ENCODE measurements at regions not wholly inside any gene's neighbourhood (a gene's known extent, or its start where the extent isn't known, plus 50 kb on each side); places are given as distances from the start of the nearest gene placed in this dataset.

DNA sequence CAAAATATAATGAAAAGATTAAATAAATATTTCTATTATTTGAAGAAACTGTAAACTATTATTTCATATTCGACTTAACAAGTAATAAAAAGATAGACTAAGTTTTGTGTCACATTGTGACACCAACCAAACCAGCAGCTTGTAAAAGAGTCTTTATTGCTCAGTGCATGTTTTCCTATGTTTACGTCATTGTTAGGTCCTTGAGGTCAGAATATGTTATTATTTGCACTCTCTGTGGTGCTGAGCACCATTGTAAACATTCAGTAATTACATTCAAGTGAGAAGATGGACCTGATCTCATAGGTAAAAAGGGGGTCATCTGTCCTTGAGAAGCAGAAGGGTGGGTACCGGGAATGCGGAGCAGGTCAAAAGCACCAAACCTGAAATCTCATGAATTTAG is 1999.1 kb upstream of the CELF4 start:
- Histone ChIP-seq H3K9me3 (ENCODE audit: control insufficient read depth in 2 of 2, low read length in 2 of 2) (no peaks in the 10 kb centered on the region), H3K36me3 (ENCODE audit: control insufficient read depth in 2 of 2, insufficient read depth in 2 of 2, low read length in 2 of 2) (no peaks in the 10 kb centered on the region), H3K27ac (ENCODE audit: low read length) (no peak overlapping the region), H3K9ac (ENCODE audit: low read length in 2 of 2) (no peak overlapping the region), H3K4me3 (ENCODE audit: low read length in 2 of 2) (no peak overlapping the region), H3K4me1 (ENCODE audit: control insufficient read depth, insufficient read depth, low read length) (no peaks in the 10 kb centered on the region), H3K27me3 (ENCODE audit: control insufficient read depth in 1 of 2, insufficient read depth in 2 of 2, low read length in 2 of 2) (no peaks in the 10 kb centered on the region)

DNA sequence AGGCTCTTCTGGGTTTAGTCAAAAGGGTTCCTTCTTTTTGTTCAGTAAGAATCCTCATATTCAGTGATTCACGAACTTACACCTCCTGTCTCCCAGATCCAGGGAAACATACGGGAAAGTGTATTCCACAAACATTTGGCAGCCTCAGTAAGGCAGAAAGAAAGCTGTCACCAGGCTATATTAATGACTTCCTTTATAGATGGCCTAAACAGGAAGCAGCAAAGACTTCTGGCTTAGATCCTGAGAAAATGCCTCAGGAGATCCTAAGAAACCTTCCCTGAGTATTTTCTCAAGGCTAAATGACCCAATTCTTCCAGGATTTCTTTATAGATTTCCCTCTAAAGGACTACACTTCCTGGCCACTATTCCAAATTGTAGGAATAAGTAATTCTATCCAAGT is 1995.5 kb upstream of the CELF4 start:
- H3K4me3 ChIP-seq (ENCODE audit: low read length in 2 of 2) = no peak overlapping the region
- H3K36me3 ChIP-seq (ENCODE audit: control insufficient read depth in 2 of 2, insufficient read depth in 2 of 2, low read length in 2 of 2) = no peaks in the 10 kb centered on the region
- no peaks in the 10 kb centered on the region for H3K9me3 ChIP-seq (ENCODE audit: control insufficient read depth in 2 of 2, low read length in 2 of 2)
- no peak overlapping the region for H3K27ac ChIP-seq (ENCODE audit: low read length)
- H3K27me3 ChIP-seq (ENCODE audit: control insufficient read depth in 1 of 2, insufficient read depth in 2 of 2, low read length in 2 of 2) = no peaks in the 10 kb centered on the region
- no peaks in the 10 kb centered on the region for H3K4me1 ChIP-seq (ENCODE audit: control insufficient read depth, insufficient read depth, low read length)
- no peak overlapping the region for H3K9ac ChIP-seq (ENCODE audit: low read length in 2 of 2)

DNA sequence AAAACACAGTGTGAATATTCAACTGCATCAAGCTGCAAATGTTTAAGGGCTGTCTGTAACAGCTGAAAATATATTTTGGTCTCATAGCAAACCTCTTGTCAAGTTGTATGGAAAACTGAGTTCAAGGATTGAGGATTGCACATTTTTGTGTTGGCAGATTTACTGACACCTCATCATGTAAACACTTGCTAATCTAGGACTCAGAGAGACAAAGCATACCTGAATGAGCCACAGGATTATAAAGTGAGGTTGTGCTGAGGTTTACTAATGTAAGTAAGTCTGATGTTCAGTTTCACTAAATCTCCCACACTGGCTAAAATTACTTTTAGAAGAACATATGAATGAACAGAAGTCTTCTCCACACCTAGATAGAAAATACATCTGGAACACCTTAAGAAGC is 1993.1 kb upstream of the CELF4 start:
- no peak overlapping the region for H3K4me3 ChIP-seq (ENCODE audit: low read length in 2 of 2)
- no peaks in the 10 kb centered on the region for H3K4me1 ChIP-seq (ENCODE audit: control insufficient read depth, insufficient read depth, low read length)
- no peak overlapping the region for H3K9ac ChIP-seq (ENCODE audit: low read length in 2 of 2)
- H3K9me3 ChIP-seq (ENCODE audit: control insufficient read depth in 2 of 2, low read length in 2 of 2) = no peaks in the 10 kb centered on the region
- H3K27me3 ChIP-seq (ENCODE audit: control insufficient read depth in 1 of 2, insufficient read depth in 2 of 2, low read length in 2 of 2) = no peaks in the 10 kb centered on the region
- no peaks in the 10 kb centered on the region for H3K36me3 ChIP-seq (ENCODE audit: control insufficient read depth in 2 of 2, insufficient read depth in 2 of 2, low read length in 2 of 2)
- no peak overlapping the region for H3K27ac ChIP-seq (ENCODE audit: low read length)

GRCh38 chr18:39555496-39555895 is 1989.9 kb upstream of the CELF4 start:
- Histone ChIP-seq H3K4me1 (ENCODE audit: control insufficient read depth, insufficient read depth, low read length) (no peaks in the 10 kb centered on the region), H3K27me3 (ENCODE audit: control insufficient read depth in 1 of 2, insufficient read depth in 2 of 2, low read length in 2 of 2) (no peaks in the 10 kb centered on the region), H3K4me3 (ENCODE audit: low read length in 2 of 2) (no peak overlapping the region), H3K9me3 (ENCODE audit: control insufficient read depth in 2 of 2, low read length in 2 of 2) (no peaks in the 10 kb centered on the region), H3K36me3 (ENCODE audit: control insufficient read depth in 2 of 2, insufficient read depth in 2 of 2, low read length in 2 of 2) (no peaks in the 10 kb centered on the region), H3K27ac (ENCODE audit: low read length) (no peak overlapping the region), H3K9ac (ENCODE audit: low read length in 2 of 2) (no peak overlapping the region)

DNA sequence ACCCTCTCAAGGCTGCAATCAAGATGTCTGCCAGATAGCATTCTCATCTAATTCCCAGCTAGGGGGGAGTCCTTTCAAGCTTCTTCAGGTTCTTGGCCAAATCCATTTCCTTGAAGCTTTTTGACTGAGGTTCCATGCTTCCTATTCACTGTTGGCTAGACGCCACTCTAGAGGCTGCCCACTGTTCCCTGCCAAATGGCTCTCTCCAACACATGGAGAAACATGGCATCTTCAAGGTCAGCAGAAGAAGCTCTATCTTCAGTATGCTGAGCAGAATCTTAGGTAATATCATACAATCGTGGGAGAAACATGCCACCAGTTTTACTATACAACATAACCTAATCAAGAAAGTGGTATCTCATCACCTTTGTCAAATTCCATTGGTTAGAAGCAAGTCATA is 1985.1 kb upstream of the CELF4 start:
- Histone ChIP-seq H3K27me3 (ENCODE audit: control insufficient read depth in 1 of 2, insufficient read depth in 2 of 2, low read length in 2 of 2) (no peaks in the 10 kb centered on the region), H3K4me3 (ENCODE audit: low read length in 2 of 2) (no peak overlapping the region), H3K9ac (ENCODE audit: low read length in 2 of 2) (no peak overlapping the region), H3K27ac (ENCODE audit: low read length) (no peak overlapping the region), H3K4me1 (ENCODE audit: control insufficient read depth, insufficient read depth, low read length) (no peaks in the 10 kb centered on the region), H3K9me3 (ENCODE audit: control insufficient read depth in 2 of 2, low read length in 2 of 2) (no peaks in the 10 kb centered on the region), H3K36me3 (ENCODE audit: control insufficient read depth in 2 of 2, insufficient read depth in 2 of 2, low read length in 2 of 2) (no peaks in the 10 kb centered on the region)

DNA sequence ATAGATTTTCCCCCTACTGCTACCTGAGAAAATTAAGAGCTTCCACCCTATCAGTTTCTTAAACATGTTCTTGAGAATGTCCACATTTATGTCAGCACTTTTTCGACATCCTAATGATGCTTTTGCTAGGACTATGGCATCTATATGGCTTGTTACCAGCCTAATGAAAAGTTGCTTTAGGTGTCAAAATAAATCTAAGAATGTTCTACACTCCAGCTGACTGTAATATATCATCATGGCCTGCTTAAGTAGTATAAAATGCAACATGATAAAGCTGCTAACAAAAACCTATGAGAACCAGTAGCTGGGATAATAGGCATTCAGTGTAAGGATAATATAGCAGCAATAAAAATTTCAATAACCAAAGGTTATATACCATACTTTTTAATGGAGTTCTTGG is 1983.5 kb upstream of the CELF4 start:
- H3K27me3 ChIP-seq (ENCODE audit: control insufficient read depth in 1 of 2, insufficient read depth in 2 of 2, low read length in 2 of 2) = no peaks in the 10 kb centered on the region
- H3K27ac ChIP-seq (ENCODE audit: low read length) = no peak overlapping the region
- H3K9me3 ChIP-seq (ENCODE audit: control insufficient read depth in 2 of 2, low read length in 2 of 2) = no peaks in the 10 kb centered on the region
- H3K4me3 ChIP-seq (ENCODE audit: low read length in 2 of 2) = no peak overlapping the region
- H3K9ac ChIP-seq (ENCODE audit: low read length in 2 of 2) = no peak overlapping the region
- H3K4me1 ChIP-seq (ENCODE audit: control insufficient read depth, insufficient read depth, low read length) = no peaks in the 10 kb centered on the region
- no peaks in the 10 kb centered on the region for H3K36me3 ChIP-seq (ENCODE audit: control insufficient read depth in 2 of 2, insufficient read depth in 2 of 2, low read length in 2 of 2)

- Histone ChIP-seq H3K4me3 (ENCODE audit: low read length in 2 of 2) (no peak overlapping the region), H3K27me3 (ENCODE audit: control insufficient read depth in 1 of 2, insufficient read depth in 2 of 2, low read length in 2 of 2) (no peaks in the 10 kb centered on the region), H3K9ac (ENCODE audit: low read length in 2 of 2) (no peak overlapping the region), H3K36me3 (ENCODE audit: control insufficient read depth in 2 of 2, insufficient read depth in 2 of 2, low read length in 2 of 2) (no peaks in the 10 kb centered on the region), H3K9me3 (ENCODE audit: control insufficient read depth in 2 of 2, low read length in 2 of 2) (no peaks in the 10 kb centered on the region), H3K27ac (ENCODE audit: low read length) (no peak overlapping the region), H3K4me1 (ENCODE audit: control insufficient read depth, insufficient read depth, low read length) (no peaks in the 10 kb centered on the region)
Measured at GRCh38 chr18:39531659-39532058, 1966.1 kb upstream of the CELF4 start.

GRCh38 chr18:39529358-39529757 is 1963.8 kb upstream of the CELF4 start:
- Histone ChIP-seq H3K27ac (ENCODE audit: low read length) (no peak overlapping the region), H3K9me3 (ENCODE audit: control insufficient read depth in 2 of 2, low read length in 2 of 2) (no peaks in the 10 kb centered on the region), H3K4me3 (ENCODE audit: low read length in 2 of 2) (no peak overlapping the region), H3K36me3 (ENCODE audit: control insufficient read depth in 2 of 2, insufficient read depth in 2 of 2, low read length in 2 of 2) (no peaks in the 10 kb centered on the region), H3K4me1 (ENCODE audit: control insufficient read depth, insufficient read depth, low read length) (no peaks in the 10 kb centered on the region), H3K27me3 (ENCODE audit: control insufficient read depth in 1 of 2, insufficient read depth in 2 of 2, low read length in 2 of 2) (no peaks in the 10 kb centered on the region), H3K9ac (ENCODE audit: low read length in 2 of 2) (no peak overlapping the region)

GRCh38 chr18:39527465-39527864 is 1961.9 kb upstream of the CELF4 start:
- H3K4me3 ChIP-seq (ENCODE audit: low read length in 2 of 2) = no peak overlapping the region
- H3K9ac ChIP-seq (ENCODE audit: low read length in 2 of 2) = no peak overlapping the region
- no peaks in the 10 kb centered on the region for H3K9me3 ChIP-seq (ENCODE audit: control insufficient read depth in 2 of 2, low read length in 2 of 2)
- no peak overlapping the region for H3K27ac ChIP-seq (ENCODE audit: low read length)
- no peaks in the 10 kb centered on the region for H3K36me3 ChIP-seq (ENCODE audit: control insufficient read depth in 2 of 2, insufficient read depth in 2 of 2, low read length in 2 of 2)
- no peaks in the 10 kb centered on the region for H3K27me3 ChIP-seq (ENCODE audit: control insufficient read depth in 1 of 2, insufficient read depth in 2 of 2, low read length in 2 of 2)
- H3K4me1 ChIP-seq (ENCODE audit: control insufficient read depth, insufficient read depth, low read length) = no peaks in the 10 kb centered on the region

GRCh38 chr18:39524370-39524769 is 1958.8 kb upstream of the CELF4 start:
- Histone ChIP-seq H3K9ac (ENCODE audit: low read length in 2 of 2) (no peak overlapping the region), H3K9me3 (ENCODE audit: control insufficient read depth in 2 of 2, low read length in 2 of 2) (no peaks in the 10 kb centered on the region), H3K4me1 (ENCODE audit: control insufficient read depth, insufficient read depth, low read length) (no peaks in the 10 kb centered on the region), H3K27me3 (ENCODE audit: control insufficient read depth in 1 of 2, insufficient read depth in 2 of 2, low read length in 2 of 2) (no peaks in the 10 kb centered on the region), H3K27ac (ENCODE audit: low read length) (no peak overlapping the region), H3K36me3 (ENCODE audit: control insufficient read depth in 2 of 2, insufficient read depth in 2 of 2, low read length in 2 of 2) (no peaks in the 10 kb centered on the region), H3K4me3 (ENCODE audit: low read length in 2 of 2) (no peak overlapping the region)

- H3K4me1 ChIP-seq (ENCODE audit: control insufficient read depth, insufficient read depth, low read length) = no peaks in the 10 kb centered on the region
- no peaks in the 10 kb centered on the region for H3K27me3 ChIP-seq (ENCODE audit: control insufficient read depth in 1 of 2, insufficient read depth in 2 of 2, low read length in 2 of 2)
- no peaks in the 10 kb centered on the region for H3K9me3 ChIP-seq (ENCODE audit: control insufficient read depth in 2 of 2, low read length in 2 of 2)
- no peaks in the 10 kb centered on the region for H3K36me3 ChIP-seq (ENCODE audit: control insufficient read depth in 2 of 2, insufficient read depth in 2 of 2, low read length in 2 of 2)
- H3K27ac ChIP-seq (ENCODE audit: low read length) = no peak overlapping the region
- no peak overlapping the region for H3K9ac ChIP-seq (ENCODE audit: low read length in 2 of 2)
- no peak overlapping the region for H3K4me3 ChIP-seq (ENCODE audit: low read length in 2 of 2)
Measured at GRCh38 chr18:39523281-39523680, 1957.7 kb upstream of the CELF4 start.

GRCh38 chr18:39521164-39521563 is 1955.6 kb upstream of the CELF4 start:
- Histone ChIP-seq H3K27me3 (ENCODE audit: control insufficient read depth in 1 of 2, insufficient read depth in 2 of 2, low read length in 2 of 2) (no peaks in the 10 kb centered on the region), H3K27ac (ENCODE audit: low read length) (no peak overlapping the region), H3K4me1 (ENCODE audit: control insufficient read depth, insufficient read depth, low read length) (no peaks in the 10 kb centered on the region), H3K9me3 (ENCODE audit: control insufficient read depth in 2 of 2, low read length in 2 of 2) (no peaks in the 10 kb centered on the region), H3K36me3 (ENCODE audit: control insufficient read depth in 2 of 2, insufficient read depth in 2 of 2, low read length in 2 of 2) (no peaks in the 10 kb centered on the region), H3K4me3 (ENCODE audit: low read length in 2 of 2) (no peak overlapping the region), H3K9ac (ENCODE audit: low read length in 2 of 2) (no peak overlapping the region)

Data from stomach smooth muscle (tissue), 2 donors.